Gastroesophageal sphincter (tissue), 4 donors: ENCODE measurements at regions not wholly inside any gene's neighbourhood (a gene's known extent, or its start where the extent isn't known, plus 50 kb on each side); places are given as distances from the start of the nearest gene placed in this dataset.

ENCODE experiments used
- ATAC-seq: fragments of 150-250 bp; one replicate; pipeline ENCODE4 v1.9.1; 2016; ENCODE audit warnings: mild to moderate bottlenecking, moderate library complexity
- H3K27ac ChIP-seq, 4 donors: fragments of 200-600 bp; sonication (generic) in 3 of 4; 1 replicate in 3 of 4; 2 replicates in 1 of 4; pipeline ENCODE4 v1.5.1; 2016 to 2019
- H3K27me3 ChIP-seq: fragments of 200-600 bp; sonication (generic); one replicate; pipeline ENCODE4 v1.5.1; 2019
- H3K36me3 ChIP-seq, 2 donors: fragments of 200-600 bp; sonication (generic); one replicate each; pipeline ENCODE4 v1.5.1; 2019; ENCODE audit warnings: control low read depth in 1 of 2
- H3K4me1 ChIP-seq, 3 donors: fragments of 200-600 bp; sonication (generic); 1 replicate in 2 of 3; 2 replicates in 1 of 3; pipeline ENCODE4 v1.5.1; 2016 to 2019; ENCODE audit warnings: control low read depth in 2 of 3
- H3K4me3 ChIP-seq, 2 donors: fragments of 200-600 bp; sonication (generic); one replicate each; pipeline ENCODE4 v1.5.1; 2019; ENCODE audit warnings: mild to moderate bottlenecking in 1 of 2, moderate library complexity in 1 of 2
- H3K9me3 ChIP-seq, 3 donors: fragments of 200-600 bp; sonication (generic); one replicate each; pipeline ENCODE4 v1.5.1; 2017 to 2019; ENCODE audit warnings: control low read depth in 2 of 3
- CTCF ChIP-seq, 4 experiments: fragments of 200-600 bp in 2 of 4; fragments of 450-650 bp in 2 of 4; sonication (generic) in 1 of 4; IDR thresholded peaks; one replicate each; pipeline ENCODE4 v1.5.1; 2017 to 2019; ENCODE audit warnings: antibody characterized with exemption in 4 of 4, mild to moderate bottlenecking in 2 of 4, moderate library complexity in 2 of 4
- EP300 ChIP-seq: sonication (generic); formaldehyde crosslinking; IDR thresholded peaks from one replicate; pipeline ENCODE4 v1.6.1; 2017; ENCODE audit warnings: antibody characterized with exemption, mild to moderate bottlenecking
- POLR2A ChIP-seq, 2 donors: fragments of 450-650 bp; IDR thresholded peaks; one replicate each; pipeline ENCODE4 v1.6.1; 2017; ENCODE audit warnings: antibody characterized with exemption in 2 of 2, mild to moderate bottlenecking in 2 of 2, moderate library complexity in 1 of 2
- POLR2AphosphoS5 ChIP-seq: sonication (generic); formaldehyde crosslinking; IDR thresholded peaks from one replicate; pipeline ENCODE4 v1.6.1; 2017; ENCODE audit warnings: antibody characterized with exemption
- WGBS, 2 donors: methylation state at CpG; one replicate each; pipeline ENCODE4 v1.1.5; 2018; ENCODE audit warnings: low coverage in 1 of 2; 5-methylcytosine and 5-hydroxymethylcytosine counted together

DNA sequence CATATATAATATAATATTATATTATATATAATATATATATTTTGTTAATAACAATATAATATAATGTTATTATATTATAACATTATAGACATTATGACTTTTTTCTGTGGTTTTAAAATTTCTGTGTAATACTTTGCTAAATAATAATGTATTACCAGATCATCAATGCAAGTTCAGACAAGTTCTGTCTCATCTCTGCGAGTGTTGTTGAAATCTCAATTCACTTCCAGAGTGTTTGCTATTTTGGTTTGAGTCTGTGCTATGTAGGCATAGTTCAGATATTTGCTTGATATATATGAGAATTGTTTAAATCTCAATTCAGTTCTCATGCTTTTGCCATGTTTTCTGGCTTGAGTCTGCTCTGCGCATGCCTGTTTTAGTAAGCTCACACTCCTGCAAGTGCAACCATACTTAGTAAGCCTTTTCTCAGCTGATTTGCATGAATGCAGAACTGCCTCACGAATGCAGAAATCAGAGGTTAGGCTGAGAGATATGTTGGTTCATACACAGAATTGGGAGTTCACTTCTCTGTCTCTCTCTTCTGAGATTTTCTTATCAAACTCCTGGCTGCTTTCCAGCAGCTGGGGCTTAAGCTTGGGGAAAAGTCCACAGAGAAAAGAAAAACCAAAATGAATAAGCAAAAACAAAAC, 830.2 kb upstream of the SORCS1 start:
- Histone ChIP-seq H3K4me1 (no peaks in the 10 kb centered on the region), H3K4me3 (no peak overlapping the region), H3K27me3 (no peaks in the 10 kb centered on the region), H3K36me3 (no peaks in the 10 kb centered on the region), H3K9me3 (no peaks in the 10 kb centered on the region), H3K27ac (no peak overlapping the region)
- WGBS, 2 donors, result 59 to 66% methylated on average over 3 of the region's 3 CpGs
- no peak for ATAC-seq
- TF ChIP-seq EP300, result no peak
- TF ChIP-seq CTCF (IDR thresholded peaks at IDR 0.05), result no peak
- no peak for TF ChIP-seq POLR2A (IDR thresholded peaks at IDR 0.05)
- TF ChIP-seq POLR2AphosphoS5, result no peak

- Histone ChIP-seq H3K27ac (no peak overlapping the region), H3K27me3 (no peaks in the 10 kb centered on the region), H3K4me3 (no peak overlapping the region), H3K9me3 (no peaks in the 10 kb centered on the region), H3K36me3 (no peaks in the 10 kb centered on the region), H3K4me1 (no peaks in the 10 kb centered on the region)
- TF ChIP-seq POLR2A (IDR thresholded peaks at IDR 0.05) (no peak), POLR2AphosphoS5 (no peak), CTCF (IDR thresholded peaks at IDR 0.05) (no peak), EP300 (no peak)
- 70 to 78% methylated on average over 4 of the region's 4 CpGs for WGBS, 2 donors
- ATAC-seq, result no peak
These were observed 822.1 kb upstream of the SORCS1 start for GRCh38 chr10:107986571-107986970.

- no peak overlapping the region for H3K4me3 ChIP-seq
- no peak overlapping the region for H3K27ac ChIP-seq
- no peak for ATAC-seq
- H3K36me3 ChIP-seq, result no peaks in the 10 kb centered on the region
- no peaks in the 10 kb centered on the region for H3K4me1 ChIP-seq
- TF ChIP-seq POLR2AphosphoS5, result no peak
- TF ChIP-seq CTCF (IDR thresholded peaks at IDR 0.05), result no peak
- no peak for TF ChIP-seq EP300
- no peak for TF ChIP-seq POLR2A (IDR thresholded peaks at IDR 0.05)
- no peaks in the 10 kb centered on the region for H3K27me3 ChIP-seq
- 75 to 82% methylated on average over 2 to 3 of the region's 3 CpGs for WGBS, 2 donors
- H3K9me3 ChIP-seq, result no peaks in the 10 kb centered on the region
These were observed 820.1 kb upstream of the SORCS1 start for GRCh38 chr10:107984581-107984980.

GRCh38 chr10:107984149-107984548, 819.6 kb upstream of the SORCS1 start:
- Histone ChIP-seq H3K4me1 (no peaks in the 10 kb centered on the region), H3K36me3 (no peaks in the 10 kb centered on the region), H3K27ac (no peak overlapping the region), H3K27me3 (no peaks in the 10 kb centered on the region), H3K4me3 (no peak overlapping the region), H3K9me3 (no peaks in the 10 kb centered on the region)
- TF ChIP-seq POLR2AphosphoS5, result no peak
- no peak for TF ChIP-seq EP300
- no peak for TF ChIP-seq POLR2A (IDR thresholded peaks at IDR 0.05)
- TF ChIP-seq CTCF (IDR thresholded peaks at IDR 0.05), result no peak
- WGBS, 2 donors, result 76 to 85% methylated on average over 2 of the region's 2 CpGs
- no peak for ATAC-seq

DNA sequence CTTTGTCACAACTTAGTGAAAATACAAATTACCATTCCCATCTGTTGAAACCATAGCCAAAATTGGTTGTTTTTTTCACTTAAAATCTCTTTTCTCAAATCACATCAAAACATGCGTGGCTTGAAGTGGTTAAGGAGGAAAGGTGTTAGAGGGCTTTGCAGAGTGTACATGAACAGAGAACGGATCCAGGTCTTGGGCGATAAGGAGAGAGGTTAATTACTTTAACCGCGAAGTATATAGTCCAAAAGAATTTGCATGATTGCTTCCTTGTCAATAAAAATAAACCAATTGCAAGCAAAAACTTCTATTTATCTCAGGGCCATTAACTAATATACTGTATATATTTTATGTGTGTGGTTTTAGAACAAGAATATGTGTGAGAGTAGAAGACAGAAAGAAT, 813.9 kb upstream of the SORCS1 start:
- no peak overlapping the region for H3K27ac ChIP-seq
- H3K36me3 ChIP-seq, result no peaks in the 10 kb centered on the region
- TF ChIP-seq POLR2AphosphoS5 (no peak), EP300 (no peak), CTCF (IDR thresholded peaks at IDR 0.05) (no peak), POLR2A (IDR thresholded peaks at IDR 0.05) (no peak)
- no peaks in the 10 kb centered on the region for H3K9me3 ChIP-seq
- no peaks in the 10 kb centered on the region for H3K4me1 ChIP-seq
- H3K4me3 ChIP-seq, result no peak overlapping the region
- H3K27me3 ChIP-seq, result no peaks in the 10 kb centered on the region
- 88 to 94% methylated on average over 5 of the region's 5 CpGs for WGBS, 2 donors
- ATAC-seq, result no peak
